WTC11 (cell line): ENCODE measurements at regions not wholly inside any gene's neighbourhood (a gene's known extent, or its start where the extent isn't known, plus 50 kb on each side); places are given as distances from the start of the nearest gene placed in this dataset.

Experiments
- ATAC-seq: fragments of 200-7000 bp; cut with Tn5 transposase; 2 replicates; pipeline ENCODE4 v1.10.0; 2021; ENCODE audit warnings: mild to moderate bottlenecking, moderate library complexity
- CTCF ChIA-PET: fragments of 300-600 bp; sonication (Branson Sonifier 250); formaldehyde crosslinking; loops from one replicate; lab custom pipeline; 2021; ENCODE audit warnings: antibody characterized with exemption; lab: Charles Lee
- POLR2A ChIA-PET: fragments of 350-600 bp; sonication (Branson Sonifier 250); formaldehyde crosslinking; loops from one replicate; lab custom pipeline; 2021; ENCODE audit warnings: antibody characterized with exemption; lab: Charles Lee
- DNase-seq: peaks from one replicate; pipeline ENCODE4 v3.0.0; 2021; ENCODE audit warnings: low spot score
- H3K27ac Mint-ChIP-seq: 2 replicates; pipeline ENCODE4 v1.8.0; 2021; ENCODE audit warnings: mixed read lengths
- H3K27me3 Mint-ChIP-seq: 2 replicates; pipeline ENCODE4 v1.8.0; 2021; ENCODE audit warnings: low read depth, mild to moderate bottlenecking, moderate library complexity, mixed read lengths
- H3K36me3 Mint-ChIP-seq: 2 replicates; pipeline ENCODE4 v1.8.0; 2021; ENCODE audit warnings: mixed read lengths
- H3K4me1 Mint-ChIP-seq: 2 replicates; pipeline ENCODE4 v1.8.0; 2022; ENCODE audit warnings: mixed read lengths
- H3K4me3 Mint-ChIP-seq: 2 replicates; pipeline ENCODE4 v1.8.0; 2021; ENCODE audit warnings: mild to moderate bottlenecking, moderate library complexity, mixed read lengths
- H3K9me3 Mint-ChIP-seq: 2 replicates; pipeline ENCODE4 v1.8.0; 2021; ENCODE audit warnings: mixed read lengths
- ARID4B ChIP-seq: sonication (generic); formaldehyde crosslinking; IDR thresholded peaks from 2 replicates; pipeline ENCODE4 v1.8.0; 2023; ENCODE audit warnings: missing genetic modification reagents, mild to moderate bottlenecking, borderline replicate concordance
- CREB1 ChIP-seq: sonication (generic); formaldehyde crosslinking; IDR thresholded peaks from 2 replicates; pipeline ENCODE4 v1.8.0; 2023; ENCODE audit warnings: mild to moderate bottlenecking, missing genetic modification reagents
- ESRRA ChIP-seq: sonication (generic); formaldehyde crosslinking; IDR thresholded peaks from 2 replicates; pipeline ENCODE4 v1.8.1; 2022; ENCODE audit warnings: mild to moderate bottlenecking, missing genetic modification reagents, borderline replicate concordance
- ETV6 ChIP-seq: sonication (generic); formaldehyde crosslinking; IDR thresholded peaks from 2 replicates; pipeline ENCODE4 v1.8.1; 2022; ENCODE audit warnings: mild to moderate bottlenecking, missing genetic modification reagents
- FOXK1 ChIP-seq: sonication (generic); formaldehyde crosslinking; IDR thresholded peaks from 2 replicates; pipeline ENCODE4 v1.8.0; 2022; ENCODE audit warnings: mild to moderate bottlenecking, moderate library complexity, missing genetic modification reagents
- GABPB1 ChIP-seq: sonication (generic); formaldehyde crosslinking; IDR thresholded peaks from 2 replicates; pipeline ENCODE4 v1.8.1; 2023; ENCODE audit warnings: mild to moderate bottlenecking, missing genetic modification reagents
- MLX ChIP-seq: sonication (generic); formaldehyde crosslinking; IDR thresholded peaks from 2 replicates; pipeline ENCODE4 v1.8.1; 2023; ENCODE audit warnings: mild to moderate bottlenecking, missing genetic modification reagents, moderate library complexity
- NR1H2 ChIP-seq: sonication (generic); formaldehyde crosslinking; IDR thresholded peaks from 2 replicates; pipeline ENCODE4 v1.9.0; 2021; ENCODE audit warnings: mild to moderate bottlenecking, moderate library complexity, missing genetic modification reagents
- NR3C1 ChIP-seq: sonication (generic); formaldehyde crosslinking; conservative IDR thresholded peaks from 2 replicates; pipeline ENCODE4 v1.8.1; 2023; ENCODE audit warnings: low read depth, mild to moderate bottlenecking, missing genetic modification reagents
- RELA ChIP-seq: sonication (generic); formaldehyde crosslinking; IDR thresholded peaks from 2 replicates; pipeline ENCODE4 v1.8.1; 2022; ENCODE audit warnings: missing genetic modification reagents, mild to moderate bottlenecking, borderline replicate concordance
- RORB ChIP-seq: fragments of 250-450 bp; sonication (Bioruptor Pico); IDR thresholded peaks from 2 replicates; pipeline ENCODE4 v1.9.0; 2021; ENCODE audit warnings: mild to moderate bottlenecking
- SOX15 ChIP-seq: fragments of 250-450 bp; sonication (Bioruptor Pico); IDR thresholded peaks from 2 replicates; pipeline ENCODE4 v1.9.0; 2021; ENCODE audit warnings: mild to moderate bottlenecking
- TF ChIP-seq, protein P1 (sequence below): sonication (generic); formaldehyde crosslinking; IDR thresholded peaks from 2 replicates; pipeline ENCODE4 v1.8.1; 2022; ENCODE audit warnings: low read depth, mild to moderate bottlenecking, moderate library complexity, missing genetic modification reagents, borderline replicate concordance
- TF ChIP-seq, protein P2 (sequence below): sonication (generic); formaldehyde crosslinking; IDR thresholded peaks from 2 replicates; pipeline ENCODE4 v1.8.0; 2023; ENCODE audit warnings: mild to moderate bottlenecking, missing genetic modification reagents
- TF ChIP-seq, protein P3 (sequence below): fragments of 250-450 bp; sonication (Bioruptor Pico); IDR thresholded peaks from 2 replicates; pipeline ENCODE4 v1.8.0; 2021; ENCODE audit warnings: mild to moderate bottlenecking
- TF ChIP-seq, protein P4 (sequence below): fragments of 200-600 bp; IDR thresholded peaks from 2 replicates; pipeline ENCODE4 v1.8.0; 2022; ENCODE audit warnings: antibody characterized with exemption

GRCh38 chr2:5231287-5231686 is 460.9 kb upstream of the SOX11 start (continued):
- no peak for TF ChIP-seq NR1H2 (CRISPR knock-in tag)
- TF ChIP-seq, all 79 proteins: peak for 0

- CTCF ChIA-PET: no interaction called here
- no peaks in the 10 kb centered on the region for H3K4me1 Mint-ChIP-seq
- POLR2A ChIA-PET: no interaction called here
- H3K27me3 Mint-ChIP-seq: peaks cover 3% of the 10 kb centered on the region; the same call in 1 of the 2 replicates
- ATAC-seq: no peak
- no peak overlapping the region for H3K4me3 Mint-ChIP-seq
- peaks cover 52% of the 10 kb centered on the region for H3K36me3 Mint-ChIP-seq
- peaks cover 74% of the 10 kb centered on the region for H3K9me3 Mint-ChIP-seq
- TF ChIP-seq GABPB1 (no peak), ETV6 (CRISPR knock-in tag) (no peak), FOXK1 (CRISPR knock-in tag) (no peak), RORB (CRISPR knock-in tag) (no peak), CREB1 (CRISPR knock-in tag) (no peak), RELA (CRISPR knock-in tag) (no peak), MLX (CRISPR knock-in tag) (no peak)
- TF ChIP-seq, protein P1, sequence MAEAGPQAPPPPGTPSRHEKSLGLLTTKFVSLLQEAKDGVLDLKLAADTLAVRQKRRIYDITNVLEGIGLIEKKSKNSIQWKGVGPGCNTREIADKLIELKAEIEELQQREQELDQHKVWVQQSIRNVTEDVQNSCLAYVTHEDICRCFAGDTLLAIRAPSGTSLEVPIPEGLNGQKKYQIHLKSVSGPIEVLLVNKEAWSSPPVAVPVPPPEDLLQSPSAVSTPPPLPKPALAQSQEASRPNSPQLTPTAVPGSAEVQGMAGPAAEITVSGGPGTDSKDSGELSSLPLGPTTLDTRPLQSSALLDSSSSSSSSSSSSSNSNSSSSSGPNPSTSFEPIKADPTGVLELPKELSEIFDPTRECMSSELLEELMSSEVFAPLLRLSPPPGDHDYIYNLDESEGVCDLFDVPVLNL (CRISPR knock-in tag): no peak
- TF ChIP-seq, protein P2, sequence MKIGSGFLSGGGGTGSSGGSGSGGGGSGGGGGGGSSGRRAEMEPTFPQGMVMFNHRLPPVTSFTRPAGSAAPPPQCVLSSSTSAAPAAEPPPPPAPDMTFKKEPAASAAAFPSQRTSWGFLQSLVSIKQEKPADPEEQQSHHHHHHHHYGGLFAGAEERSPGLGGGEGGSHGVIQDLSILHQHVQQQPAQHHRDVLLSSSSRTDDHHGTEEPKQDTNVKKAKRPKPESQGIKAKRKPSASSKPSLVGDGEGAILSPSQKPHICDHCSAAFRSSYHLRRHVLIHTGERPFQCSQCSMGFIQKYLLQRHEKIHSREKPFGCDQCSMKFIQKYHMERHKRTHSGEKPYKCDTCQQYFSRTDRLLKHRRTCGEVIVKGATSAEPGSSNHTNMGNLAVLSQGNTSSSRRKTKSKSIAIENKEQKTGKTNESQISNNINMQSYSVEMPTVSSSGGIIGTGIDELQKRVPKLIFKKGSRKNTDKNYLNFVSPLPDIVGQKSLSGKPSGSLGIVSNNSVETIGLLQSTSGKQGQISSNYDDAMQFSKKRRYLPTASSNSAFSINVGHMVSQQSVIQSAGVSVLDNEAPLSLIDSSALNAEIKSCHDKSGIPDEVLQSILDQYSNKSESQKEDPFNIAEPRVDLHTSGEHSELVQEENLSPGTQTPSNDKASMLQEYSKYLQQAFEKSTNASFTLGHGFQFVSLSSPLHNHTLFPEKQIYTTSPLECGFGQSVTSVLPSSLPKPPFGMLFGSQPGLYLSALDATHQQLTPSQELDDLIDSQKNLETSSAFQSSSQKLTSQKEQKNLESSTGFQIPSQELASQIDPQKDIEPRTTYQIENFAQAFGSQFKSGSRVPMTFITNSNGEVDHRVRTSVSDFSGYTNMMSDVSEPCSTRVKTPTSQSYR (CRISPR knock-in tag): no peak
- DNase-seq: no peak
- no peak overlapping the region for H3K27ac Mint-ChIP-seq
Observed at GRCh38 chr2:5234563-5234962, 457.6 kb upstream of the SOX11 start.

GRCh38 chr2:5235701-5236100 is 456.5 kb upstream of the SOX11 start:
- TF ChIP-seq NR3C1 (CRISPR knock-in tag) (no peak), ARID4B (no peak), GABPB1 (no peak), SOX15 (no peak), ESRRA (CRISPR knock-in tag) (no peak)
- TF ChIP-seq, protein P3, sequence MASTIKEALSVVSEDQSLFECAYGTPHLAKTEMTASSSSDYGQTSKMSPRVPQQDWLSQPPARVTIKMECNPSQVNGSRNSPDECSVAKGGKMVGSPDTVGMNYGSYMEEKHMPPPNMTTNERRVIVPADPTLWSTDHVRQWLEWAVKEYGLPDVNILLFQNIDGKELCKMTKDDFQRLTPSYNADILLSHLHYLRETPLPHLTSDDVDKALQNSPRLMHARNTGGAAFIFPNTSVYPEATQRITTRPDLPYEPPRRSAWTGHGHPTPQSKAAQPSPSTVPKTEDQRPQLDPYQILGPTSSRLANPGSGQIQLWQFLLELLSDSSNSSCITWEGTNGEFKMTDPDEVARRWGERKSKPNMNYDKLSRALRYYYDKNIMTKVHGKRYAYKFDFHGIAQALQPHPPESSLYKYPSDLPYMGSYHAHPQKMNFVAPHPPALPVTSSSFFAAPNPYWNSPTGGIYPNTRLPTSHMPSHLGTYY (CRISPR knock-in tag): no peak
- TF ChIP-seq, protein P4, sequence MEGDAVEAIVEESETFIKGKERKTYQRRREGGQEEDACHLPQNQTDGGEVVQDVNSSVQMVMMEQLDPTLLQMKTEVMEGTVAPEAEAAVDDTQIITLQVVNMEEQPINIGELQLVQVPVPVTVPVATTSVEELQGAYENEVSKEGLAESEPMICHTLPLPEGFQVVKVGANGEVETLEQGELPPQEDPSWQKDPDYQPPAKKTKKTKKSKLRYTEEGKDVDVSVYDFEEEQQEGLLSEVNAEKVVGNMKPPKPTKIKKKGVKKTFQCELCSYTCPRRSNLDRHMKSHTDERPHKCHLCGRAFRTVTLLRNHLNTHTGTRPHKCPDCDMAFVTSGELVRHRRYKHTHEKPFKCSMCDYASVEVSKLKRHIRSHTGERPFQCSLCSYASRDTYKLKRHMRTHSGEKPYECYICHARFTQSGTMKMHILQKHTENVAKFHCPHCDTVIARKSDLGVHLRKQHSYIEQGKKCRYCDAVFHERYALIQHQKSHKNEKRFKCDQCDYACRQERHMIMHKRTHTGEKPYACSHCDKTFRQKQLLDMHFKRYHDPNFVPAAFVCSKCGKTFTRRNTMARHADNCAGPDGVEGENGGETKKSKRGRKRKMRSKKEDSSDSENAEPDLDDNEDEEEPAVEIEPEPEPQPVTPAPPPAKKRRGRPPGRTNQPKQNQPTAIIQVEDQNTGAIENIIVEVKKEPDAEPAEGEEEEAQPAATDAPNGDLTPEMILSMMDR: no peak
- CTCF ChIA-PET: no interaction called here
- Mint-ChIP-seq H3K9me3 (peaks cover 70% of the 10 kb centered on the region), H3K27ac (no peak overlapping the region), H3K4me3 (no peak overlapping the region), H3K27me3 (peaks cover 3% of the 10 kb centered on the region; the same call in 1 of the 2 replicates), H3K36me3 (peaks cover 48% of the 10 kb centered on the region), H3K4me1 (no peaks in the 10 kb centered on the region)
- DNase-seq (no peak), ATAC-seq (no peak)
- POLR2A ChIA-PET: no interaction called here
